ENCODE measurements at regions not wholly inside any gene's neighbourhood (a gene's known extent, or its start where the extent isn't known, plus 50 kb on each side); places are given as distances from the start of the nearest gene placed in this dataset.

DNA sequence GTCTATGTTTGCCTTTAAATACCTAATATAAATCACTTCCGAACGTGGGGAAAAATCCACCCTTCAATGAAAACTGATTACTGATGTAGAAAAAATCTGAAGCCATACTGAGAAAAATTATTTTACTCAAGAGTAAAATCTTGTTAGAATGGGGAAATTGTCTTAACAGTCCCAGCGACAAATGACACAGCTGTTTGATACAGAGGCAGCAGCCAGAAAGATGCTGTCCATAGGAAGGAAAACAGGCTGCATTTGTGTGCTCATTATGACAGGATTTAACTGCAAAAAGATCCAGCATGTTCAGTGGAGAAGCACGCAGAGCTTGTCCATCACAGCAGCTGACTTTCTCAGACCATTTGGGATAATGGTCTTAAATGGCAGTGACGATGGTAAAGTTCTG, 443.0 kb downstream of the TFAP2B start:
- TF ChIP-seq, protein P1, sequence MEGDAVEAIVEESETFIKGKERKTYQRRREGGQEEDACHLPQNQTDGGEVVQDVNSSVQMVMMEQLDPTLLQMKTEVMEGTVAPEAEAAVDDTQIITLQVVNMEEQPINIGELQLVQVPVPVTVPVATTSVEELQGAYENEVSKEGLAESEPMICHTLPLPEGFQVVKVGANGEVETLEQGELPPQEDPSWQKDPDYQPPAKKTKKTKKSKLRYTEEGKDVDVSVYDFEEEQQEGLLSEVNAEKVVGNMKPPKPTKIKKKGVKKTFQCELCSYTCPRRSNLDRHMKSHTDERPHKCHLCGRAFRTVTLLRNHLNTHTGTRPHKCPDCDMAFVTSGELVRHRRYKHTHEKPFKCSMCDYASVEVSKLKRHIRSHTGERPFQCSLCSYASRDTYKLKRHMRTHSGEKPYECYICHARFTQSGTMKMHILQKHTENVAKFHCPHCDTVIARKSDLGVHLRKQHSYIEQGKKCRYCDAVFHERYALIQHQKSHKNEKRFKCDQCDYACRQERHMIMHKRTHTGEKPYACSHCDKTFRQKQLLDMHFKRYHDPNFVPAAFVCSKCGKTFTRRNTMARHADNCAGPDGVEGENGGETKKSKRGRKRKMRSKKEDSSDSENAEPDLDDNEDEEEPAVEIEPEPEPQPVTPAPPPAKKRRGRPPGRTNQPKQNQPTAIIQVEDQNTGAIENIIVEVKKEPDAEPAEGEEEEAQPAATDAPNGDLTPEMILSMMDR (IDR thresholded peaks at IDR 0.05; ENCODE audit: low read depth, low read length, poor library complexity, severe bottlenecking) = no peak
- no peak for TF ChIP-seq EZH2phosphoT487 (IDR thresholded peaks at IDR 0.05; ENCODE audit: borderline replicate concordance, low read length)
- no peaks in the 10 kb centered on the region; the same call in 1 of the 2 replicates for H3K9me3 ChIP-seq (ENCODE audit: control insufficient read depth, insufficient read depth, low read length)
- H3K4me2 ChIP-seq (ENCODE audit: low read length) = no peak overlapping the region

DNA sequence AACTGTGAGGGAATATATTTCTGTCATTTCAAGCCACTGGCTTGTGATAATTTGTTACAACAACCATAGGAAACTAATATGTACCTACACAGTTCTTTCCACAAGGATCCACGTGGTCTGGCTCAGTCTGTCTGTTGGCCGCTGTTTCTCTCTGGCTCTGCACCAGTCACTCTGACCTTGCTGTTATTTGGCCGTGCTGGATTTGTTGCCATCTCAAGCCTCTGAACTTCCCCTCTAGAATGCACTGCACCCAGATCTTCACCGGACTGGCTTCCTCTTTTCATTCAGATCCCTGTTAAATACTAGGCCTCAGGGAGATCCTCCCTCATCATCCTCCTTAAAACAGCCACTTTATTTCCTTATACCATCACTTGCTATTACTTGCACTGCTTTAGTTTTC, 446.8 kb downstream of the TFAP2B start:
- H3K9me2 ChIP-seq (replicated peaks; ENCODE audit: control insufficient read depth, low read length) = no peaks in the 10 kb centered on the region
- H3F3A ChIP-seq (ENCODE audit: control insufficient read depth, insufficient read depth) = no peaks in the 10 kb centered on the region
- no peaks in the 10 kb centered on the region for H3K4me1 ChIP-seq (ENCODE audit: control insufficient read depth, low read length)
- TF ChIP-seq, protein P1 (IDR thresholded peaks at IDR 0.05; ENCODE audit: low read depth, low read length, poor library complexity, severe bottlenecking) = no peak
- no peak for TF ChIP-seq EZH2phosphoT487 (IDR thresholded peaks at IDR 0.05; ENCODE audit: borderline replicate concordance, low read length)
- no peaks in the 10 kb centered on the region for H3K79me2 ChIP-seq (ENCODE audit: control insufficient read depth, low read length)
- no peaks in the 10 kb centered on the region for H3K27me3 ChIP-seq (ENCODE audit: control insufficient read depth, low read length)
- no peak overlapping the region for H3K4me2 ChIP-seq (ENCODE audit: low read length)
- H4K20me1 ChIP-seq (ENCODE audit: control insufficient read depth, insufficient read depth, low read depth, low read length) = no peaks in the 10 kb centered on the region
- H3K27ac ChIP-seq (ENCODE audit: low read depth, low read length) = no peak overlapping the region
- no peaks in the 10 kb centered on the region for H3K36me3 ChIP-seq (ENCODE audit: control insufficient read depth, low read length)
- H3K9me3 ChIP-seq (ENCODE audit: control insufficient read depth, insufficient read depth, low read length) = no peaks in the 10 kb centered on the region; the same call in 1 of the 2 replicates
- H3K4me3 ChIP-seq (ENCODE audit: low read length) = no peak overlapping the region

More for the DNA sequence above, 443.0 kb downstream of the TFAP2B start:
- no peaks in the 10 kb centered on the region for H3K79me2 ChIP-seq (ENCODE audit: control insufficient read depth, low read length)
- H3K27ac ChIP-seq (ENCODE audit: low read depth, low read length) = no peak overlapping the region
- no peaks in the 10 kb centered on the region for H3K27me3 ChIP-seq (ENCODE audit: control insufficient read depth, low read length)
- no peaks in the 10 kb centered on the region for H3K36me3 ChIP-seq (ENCODE audit: control insufficient read depth, low read length)
- no peaks in the 10 kb centered on the region for H3F3A ChIP-seq (ENCODE audit: control insufficient read depth, insufficient read depth)
- H3K4me1 ChIP-seq (ENCODE audit: control insufficient read depth, low read length) = no peaks in the 10 kb centered on the region
- H3K4me3 ChIP-seq (ENCODE audit: low read length) = no peak overlapping the region
- no peaks in the 10 kb centered on the region for H3K9me2 ChIP-seq (replicated peaks; ENCODE audit: control insufficient read depth, low read length)
- H4K20me1 ChIP-seq (ENCODE audit: control insufficient read depth, insufficient read depth, low read depth, low read length) = no peaks in the 10 kb centered on the region

GRCh38 chr6:51266604-51267003, 447.9 kb downstream of the TFAP2B start:
- H3K79me2 ChIP-seq (ENCODE audit: control insufficient read depth, low read length) = no peaks in the 10 kb centered on the region
- no peaks in the 10 kb centered on the region; the same call in 1 of the 2 replicates for H3K9me3 ChIP-seq (ENCODE audit: control insufficient read depth, insufficient read depth, low read length)
- no peaks in the 10 kb centered on the region for H4K20me1 ChIP-seq (ENCODE audit: control insufficient read depth, insufficient read depth, low read depth, low read length)
- no peaks in the 10 kb centered on the region for H3K9me2 ChIP-seq (replicated peaks; ENCODE audit: control insufficient read depth, low read length)
- H3K4me3 ChIP-seq (ENCODE audit: low read length) = no peak overlapping the region
- no peak for TF ChIP-seq EZH2phosphoT487 (IDR thresholded peaks at IDR 0.05; ENCODE audit: borderline replicate concordance, low read length)
- TF ChIP-seq, protein P1 (IDR thresholded peaks at IDR 0.05; ENCODE audit: low read depth, low read length, poor library complexity, severe bottlenecking) = no peak
- no peaks in the 10 kb centered on the region for H3F3A ChIP-seq (ENCODE audit: control insufficient read depth, insufficient read depth)
- H3K36me3 ChIP-seq (ENCODE audit: control insufficient read depth, low read length) = no peaks in the 10 kb centered on the region
- no peak overlapping the region for H3K27ac ChIP-seq (ENCODE audit: low read depth, low read length)
- H3K4me1 ChIP-seq (ENCODE audit: control insufficient read depth, low read length) = no peaks in the 10 kb centered on the region
- no peaks in the 10 kb centered on the region for H3K27me3 ChIP-seq (ENCODE audit: control insufficient read depth, low read length)
- H3K4me2 ChIP-seq (ENCODE audit: low read length) = no peak overlapping the region
